Myocyte (in vitro differentiated cells): ENCODE measurements at regions not wholly inside any gene's neighbourhood (a gene's known extent, or its start where the extent isn't known, plus 50 kb on each side); places are given as distances from the start of the nearest gene placed in this dataset.

Experiments used
- DNase-seq: peaks from one replicate; pipeline ENCODE4 v3.0.0-alpha.2; 2012; ENCODE audit warnings: low read depth

GRCh38 chr5:123244458-123244857 lies 155.4 kb downstream of the PRDM6 start:
- no peak for DNase-seq
